Right lobe of liver (tissue), 6 donors: ENCODE measurements at regions not wholly inside any gene's neighbourhood (a gene's known extent, or its start where the extent isn't known, plus 50 kb on each side); places are given as distances from the start of the nearest gene placed in this dataset.

Experiments used
- ATAC-seq, 4 donors: fragments of 200-7000 bp; cut with Tn5 transposase; one replicate each; pipeline ENCODE4 v1.9.1; 2020; ENCODE audit warnings: mild to moderate bottlenecking in 4 of 4, moderate library complexity in 4 of 4
- DNase-seq, 3 donors: peaks; one replicate each; pipeline ENCODE4 v3.0.0-alpha.2; 2020
- H3K27ac ChIP-seq, 3 donors: fragments of 200-600 bp; one replicate each; pipeline ENCODE4 v1.8.0; 2022
- H3K27me3 ChIP-seq, 2 donors: fragments of 200-600 bp; one replicate each; pipeline ENCODE4 v1.8.0; 2022
- H3K36me3 ChIP-seq, 4 donors: fragments of 200-600 bp; sonication (generic) in 1 of 4; one replicate each; pipeline versions ENCODE4 v1.5.1 to v1.8.0; 2017 to 2022; ENCODE audit warnings: control low read depth in 1 of 4
- H3K4me1 ChIP-seq, 4 donors: fragments of 200-600 bp; sonication (generic) in 1 of 4; one replicate each; pipeline versions ENCODE4 v1.5.1 to v1.8.0; 2017 to 2022; ENCODE audit warnings: control low read depth in 1 of 4
- H3K4me3 ChIP-seq, 3 donors: fragments of 200-600 bp; one replicate each; pipeline ENCODE4 v1.8.0; 2022
- H3K9me3 ChIP-seq, 4 donors: fragments of 200-600 bp; sonication (generic) in 1 of 4; one replicate each; pipeline versions ENCODE4 v1.5.1 to v1.8.0; 2017 to 2022; ENCODE audit warnings: control low read depth in 1 of 4
- CTCF ChIP-seq, 4 donors: fragments of 200-600 bp in 3 of 4; fragments of 450-650 bp in 1 of 4; IDR thresholded peaks; one replicate each; pipeline versions ENCODE4 v1.5.1 to v1.8.0; 2016 to 2022; ENCODE audit warnings: antibody characterized with exemption in 4 of 4, mild to moderate bottlenecking in 2 of 4
- POLR2A ChIP-seq: fragments of 450-650 bp; IDR thresholded peaks from one replicate; pipeline ENCODE4 v1.6.1; 2017; ENCODE audit warnings: antibody characterized with exemption, mild to moderate bottlenecking
- WGBS: methylation state at CpG from one replicate; pipeline ENCODE4 v1.1.6; 2018; ENCODE audit warnings: low coverage, low lambda C conversion rate; ENCODE audit not compliant: insufficient coverage; ENCODE audit errors: missing lambda C conversion rate; 5-methylcytosine and 5-hydroxymethylcytosine counted together
- intact Hi-C, 2 donors: fragments of 100-400 bp; cut with DNase I; formaldehyde crosslinking; loops; one replicate each; pipeline versions ENCODE4 v1.11.2 to v1.14.1; 2022
- donor health status: DM: no; HTN: yes; CAD: no.
- donor health status: DM: no; HTN: no; CAD: no.
- donor health status: DM: no; HTN: no; CAD: no.
- donor health status: DM: no; HTN: yes; CAD: no.
- donor health status: DM: no; HTN: yes; CAD: no.

- no peak for DNase-seq
- ATAC-seq = no peak
- intact Hi-C loops = no loop called here
These were observed 143.4 kb downstream of the MTRR start for GRCh38 chr5:8012131-8012977.

DNA sequence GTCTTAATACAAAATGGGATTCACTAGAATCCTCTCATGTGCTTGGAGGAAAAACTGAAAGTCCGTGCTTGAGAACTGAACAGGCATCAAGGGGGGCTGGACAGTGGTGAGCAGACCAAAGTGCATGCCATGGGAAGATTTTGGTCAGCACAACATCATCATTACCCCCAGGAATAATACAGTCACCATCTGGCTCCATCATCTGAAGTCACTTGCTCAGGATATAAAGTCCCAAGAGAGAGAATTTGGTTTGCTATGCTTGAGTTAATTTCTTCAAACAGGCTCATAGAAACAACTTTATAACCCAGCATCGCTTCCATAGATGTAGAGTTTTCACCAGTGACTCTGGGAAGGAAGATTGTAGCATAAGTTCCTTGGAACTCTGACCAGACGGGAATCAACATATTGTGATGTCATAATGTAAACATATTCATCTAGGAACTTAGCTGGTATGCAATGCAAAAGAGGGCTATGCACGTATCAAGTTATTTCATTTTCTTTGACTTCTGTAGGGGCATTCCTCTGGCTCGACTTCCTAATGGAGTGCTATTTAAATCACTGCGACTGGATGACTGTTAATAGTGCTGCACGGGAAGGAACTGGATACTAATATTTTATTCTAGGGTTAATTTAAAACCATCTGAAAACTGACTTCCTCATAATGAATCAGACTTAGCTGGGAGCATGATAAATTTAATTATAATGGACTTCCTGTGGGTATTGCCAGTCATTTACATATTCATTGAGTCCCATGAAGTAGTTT lies 145.2 kb downstream of the MTRR start:
- DNase-seq (no peak), ATAC-seq (no peak)
- no peak for TF ChIP-seq POLR2A
- TF ChIP-seq CTCF (IDR thresholded peaks at IDR 0.05) = no peak
- Histone ChIP-seq H3K9me3 (no peaks in the 10 kb centered on the region), H3K4me3 (no peak overlapping the region), H3K27ac (no peak overlapping the region), H3K27me3 (no peaks in the 10 kb centered on the region), H3K36me3 (no peaks in the 10 kb centered on the region), H3K4me1 (no peaks in the 10 kb centered on the region)
- intact Hi-C loops = no loop called here
- WGBS = 40% methylated on average over 7 of the region's 7 CpGs

More at GRCh38 chr5:8012131-8012977, 143.4 kb downstream of the MTRR start:
- WGBS = 48% methylated on average over 9 of the region's 9 CpGs
- Histone ChIP-seq H3K4me3 (no peak overlapping the region), H3K27me3 (no peaks in the 10 kb centered on the region), H3K27ac (no peak overlapping the region), H3K36me3 (no peaks in the 10 kb centered on the region), H3K4me1 (no peaks in the 10 kb centered on the region), H3K9me3 (no peaks in the 10 kb centered on the region)
- TF ChIP-seq POLR2A (no peak), CTCF (IDR thresholded peaks at IDR 0.05) (no peak)

- Histone ChIP-seq H3K27me3 (no peaks in the 10 kb centered on the region), H3K27ac (no peak overlapping the region), H3K36me3 (no peaks in the 10 kb centered on the region), H3K4me3 (no peak overlapping the region), H3K4me1 (no peaks in the 10 kb centered on the region), H3K9me3 (no peaks in the 10 kb centered on the region)
- intact Hi-C loops = no loop called here
- WGBS = 19% methylated on average over 5 of the region's 5 CpGs
- no peak for ATAC-seq
- no peak for DNase-seq
- TF ChIP-seq POLR2A (no peak), CTCF (IDR thresholded peaks at IDR 0.05) (no peak)
These were observed 150.8 kb downstream of the MTRR start for GRCh38 chr5:8019719-8020218.

GRCh38 chr5:8020861-8021514 lies 152.0 kb downstream of the MTRR start:
- WGBS = 37% methylated on average over 5 of the region's 5 CpGs

More at GRCh38 chr5:8020861-8021514, 152.0 kb downstream of the MTRR start:
- DNase-seq (no peak), ATAC-seq (no peak)
- Histone ChIP-seq H3K27ac (no peak overlapping the region), H3K36me3 (no peaks in the 10 kb centered on the region), H3K27me3 (no peaks in the 10 kb centered on the region), H3K4me3 (no peak overlapping the region), H3K9me3 (no peaks in the 10 kb centered on the region), H3K4me1 (no peaks in the 10 kb centered on the region)
- intact Hi-C loops = no loop called here
- TF ChIP-seq POLR2A (no peak), CTCF (IDR thresholded peaks at IDR 0.05) (no peak)
